HL-60 (cell line): ENCODE measurements at regions not wholly inside any gene's neighbourhood (a gene's known extent, or its start where the extent isn't known, plus 50 kb on each side); places are given as distances from the start of the nearest gene placed in this dataset.
"Not testable (repeated sequence)": the region's sequence is repeated elsewhere in the genome, so short reads cannot be mapped to it uniquely, and the experiment has no call there.

Experiments
- DNase-seq, 2 experiments: peaks; one replicate each; pipeline ENCODE4 v3.0.0-alpha.2; 2010 to 2020; ENCODE audit warnings: low read depth in 1 of 2, low spot score in 1 of 2
- H3K27ac ChIP-seq: fragments of 250-450 bp; sonication (Bioruptor Pico); replicated peaks from 2 replicates; pipeline ENCODE4 v1.5.1; 2020; ENCODE audit warnings: mild to moderate bottlenecking, moderate library complexity
- H3K27me3 ChIP-seq: fragments of 250-450 bp; sonication (Bioruptor Pico); 2 replicates; pipeline ENCODE4 v1.5.1; 2021; ENCODE audit warnings: mild to moderate bottlenecking, moderate library complexity; ENCODE audit not compliant: insufficient read depth, poor library complexity, severe bottlenecking
- H3K4me3 ChIP-seq: replicated peaks from 2 replicates; pipeline ENCODE4 v1.5.1; 2011; ENCODE audit warnings: mild to moderate bottlenecking, control low read depth, low read length; ENCODE audit not compliant: insufficient read depth
- CTCF ChIP-seq: IDR thresholded peaks from one replicate; pipeline ENCODE4 v1.5.1; 2011; ENCODE audit warnings: low read length, control low read depth, inconsistent platforms; ENCODE audit not compliant: insufficient read depth
- GABPA ChIP-seq: IDR thresholded peaks from 2 replicates; pipeline ENCODE4 v1.6.1; 2012; ENCODE audit warnings: low read depth
- POLR2AphosphoS5 ChIP-seq: IDR thresholded peaks from 2 replicates; pipeline ENCODE4 v1.6.1; 2012; ENCODE audit warnings: low read depth
- SPI1 ChIP-seq: IDR thresholded peaks from 2 replicates; pipeline ENCODE4 v1.6.1; 2012; ENCODE audit warnings: low read depth, mild to moderate bottlenecking, borderline replicate concordance
- TF ChIP-seq, protein P1 (sequence below): IDR thresholded peaks from 2 replicates; pipeline ENCODE4 v1.6.1; 2012; ENCODE audit warnings: low read depth; ENCODE audit not compliant: insufficient replicate concordance

GRCh38 chr13:50627111-50627510 is 216.4 kb downstream of the DLEU7 start:
- no peak for DNase-seq
- TF ChIP-seq CTCF (no peak), GABPA (no peak), POLR2AphosphoS5 (no peak), SPI1 (no peak)
- TF ChIP-seq, protein P1, sequence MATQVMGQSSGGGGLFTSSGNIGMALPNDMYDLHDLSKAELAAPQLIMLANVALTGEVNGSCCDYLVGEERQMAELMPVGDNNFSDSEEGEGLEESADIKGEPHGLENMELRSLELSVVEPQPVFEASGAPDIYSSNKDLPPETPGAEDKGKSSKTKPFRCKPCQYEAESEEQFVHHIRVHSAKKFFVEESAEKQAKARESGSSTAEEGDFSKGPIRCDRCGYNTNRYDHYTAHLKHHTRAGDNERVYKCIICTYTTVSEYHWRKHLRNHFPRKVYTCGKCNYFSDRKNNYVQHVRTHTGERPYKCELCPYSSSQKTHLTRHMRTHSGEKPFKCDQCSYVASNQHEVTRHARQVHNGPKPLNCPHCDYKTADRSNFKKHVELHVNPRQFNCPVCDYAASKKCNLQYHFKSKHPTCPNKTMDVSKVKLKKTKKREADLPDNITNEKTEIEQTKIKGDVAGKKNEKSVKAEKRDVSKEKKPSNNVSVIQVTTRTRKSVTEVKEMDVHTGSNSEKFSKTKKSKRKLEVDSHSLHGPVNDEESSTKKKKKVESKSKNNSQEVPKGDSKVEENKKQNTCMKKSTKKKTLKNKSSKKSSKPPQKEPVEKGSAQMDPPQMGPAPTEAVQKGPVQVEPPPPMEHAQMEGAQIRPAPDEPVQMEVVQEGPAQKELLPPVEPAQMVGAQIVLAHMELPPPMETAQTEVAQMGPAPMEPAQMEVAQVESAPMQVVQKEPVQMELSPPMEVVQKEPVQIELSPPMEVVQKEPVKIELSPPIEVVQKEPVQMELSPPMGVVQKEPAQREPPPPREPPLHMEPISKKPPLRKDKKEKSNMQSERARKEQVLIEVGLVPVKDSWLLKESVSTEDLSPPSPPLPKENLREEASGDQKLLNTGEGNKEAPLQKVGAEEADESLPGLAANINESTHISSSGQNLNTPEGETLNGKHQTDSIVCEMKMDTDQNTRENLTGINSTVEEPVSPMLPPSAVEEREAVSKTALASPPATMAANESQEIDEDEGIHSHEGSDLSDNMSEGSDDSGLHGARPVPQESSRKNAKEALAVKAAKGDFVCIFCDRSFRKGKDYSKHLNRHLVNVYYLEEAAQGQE = no peak
- no peaks in the 10 kb centered on the region for H3K27me3 ChIP-seq

GRCh38 chr13:50628512-50628911 is 215.0 kb downstream of the DLEU7 start:
- H3K4me3 ChIP-seq = not testable (repeated sequence)

More at GRCh38 chr13:50627111-50627510, 216.4 kb downstream of the DLEU7 start:
- Histone ChIP-seq H3K27ac (no peak overlapping the region), H3K4me3 (no peak overlapping the region)

DNA sequence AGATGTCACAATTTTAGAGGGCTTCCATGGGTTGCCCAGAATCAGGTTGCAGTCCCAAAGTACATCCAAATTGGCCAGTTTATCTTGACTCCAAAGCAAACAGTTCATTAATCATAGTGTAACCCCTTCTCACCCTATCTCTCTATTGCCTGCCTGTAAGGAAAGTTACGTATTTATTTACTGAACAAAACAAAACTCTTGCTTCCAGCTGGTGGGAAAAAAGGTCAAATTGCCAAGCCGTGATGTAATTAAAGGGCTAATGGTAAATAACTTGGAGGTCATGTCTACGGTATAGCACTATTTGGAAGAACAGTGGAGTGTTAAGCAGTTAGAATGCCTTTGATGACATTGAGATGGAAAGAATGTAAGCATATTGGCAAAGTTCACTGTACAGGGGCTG is 214.0 kb downstream of the DLEU7 start:
- TF ChIP-seq GABPA (no peak), POLR2AphosphoS5 (no peak), SPI1 (no peak), CTCF (no peak)
- TF ChIP-seq, protein P1 = no peak
- no peak for DNase-seq
- Histone ChIP-seq H3K4me3 (no peak overlapping the region), H3K27ac (no peak overlapping the region), H3K27me3 (no peaks in the 10 kb centered on the region)

More at GRCh38 chr13:50628512-50628911, 215.0 kb downstream of the DLEU7 start:
- not testable (repeated sequence) for H3K27ac ChIP-seq, DNase-seq, H3K27me3 ChIP-seq

DNA sequence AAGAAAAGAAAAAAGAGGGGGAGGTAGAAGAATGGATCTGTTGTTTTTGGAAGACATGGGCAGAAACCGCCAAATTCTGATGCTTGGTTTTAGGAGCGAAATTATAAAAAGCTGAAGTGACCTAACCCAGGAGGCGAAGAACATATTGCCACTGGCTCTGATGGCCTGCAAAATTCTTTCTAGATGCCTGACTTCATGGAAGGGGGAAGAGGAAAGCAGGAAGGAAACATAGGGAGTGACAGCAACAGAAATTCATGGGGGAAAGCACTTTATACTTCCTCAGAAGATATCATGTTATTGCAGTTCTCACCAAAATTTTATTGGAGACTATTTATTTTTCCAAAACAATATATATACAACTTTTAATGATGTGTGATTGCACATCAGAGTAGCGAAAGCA is 213.5 kb downstream of the DLEU7 start:
- Histone ChIP-seq H3K27me3 (no peaks in the 10 kb centered on the region), H3K4me3 (no peak overlapping the region), H3K27ac (no peak overlapping the region)
- TF ChIP-seq SPI1 = no peak
- TF ChIP-seq, protein P1 = no peak
- TF ChIP-seq CTCF = no peak
- TF ChIP-seq GABPA = no peak
- TF ChIP-seq POLR2AphosphoS5 = no peak
- no peak for DNase-seq
